Stimulated activated naive B cell treated with anti-CD40 and anti-IgM and Interleukin-4, amounts not matched to agents 10 μg/mL and 1 μg/mL and 100 μg/mL, for 72 hours (primary cell): ENCODE measurements at regions not wholly inside any gene's neighbourhood (a gene's known extent, or its start where the extent isn't known, plus 50 kb on each side); places are given as distances from the start of the nearest gene placed in this dataset.

ENCODE experiments used
- ATAC-seq, 2 donors: fragments of 150-1000 bp; cut with Tn5 transposase; replicated peaks; 2 replicates each; pipeline ENCODE4 v1.10.0; 2021; ENCODE audit warnings: moderate library complexity in 1 of 2
- DNase-seq: peaks from one replicate; pipeline ENCODE4 v3.0.0; 2021
- H3K27ac Mint-ChIP-seq: one replicate; pipeline ENCODE4 v1.8.0; 2022; ENCODE audit warnings: mild to moderate bottlenecking, mixed read lengths
- H3K27me3 Mint-ChIP-seq, 2 donors: one replicate each; pipeline ENCODE4 v1.8.0; 2022; ENCODE audit warnings: mixed read lengths in 2 of 2
- H3K36me3 Mint-ChIP-seq, 2 donors: one replicate each; pipeline ENCODE4 v1.8.0; 2022; ENCODE audit warnings: mixed read lengths in 2 of 2, mild to moderate bottlenecking in 1 of 2
- H3K4me1 Mint-ChIP-seq, 2 donors: one replicate each; pipeline ENCODE4 v1.8.0; 2022; ENCODE audit warnings: mixed read lengths in 2 of 2, mild to moderate bottlenecking in 1 of 2
- H3K4me3 Mint-ChIP-seq, 2 donors: one replicate each; pipeline ENCODE4 v1.8.0; 2022; ENCODE audit warnings: mild to moderate bottlenecking in 2 of 2, mixed read lengths in 2 of 2, moderate library complexity in 1 of 2
- H3K9me3 Mint-ChIP-seq, 2 donors: one replicate each; pipeline ENCODE4 v1.8.0; 2022; ENCODE audit warnings: mixed read lengths in 2 of 2, mild to moderate bottlenecking in 1 of 2

DNA sequence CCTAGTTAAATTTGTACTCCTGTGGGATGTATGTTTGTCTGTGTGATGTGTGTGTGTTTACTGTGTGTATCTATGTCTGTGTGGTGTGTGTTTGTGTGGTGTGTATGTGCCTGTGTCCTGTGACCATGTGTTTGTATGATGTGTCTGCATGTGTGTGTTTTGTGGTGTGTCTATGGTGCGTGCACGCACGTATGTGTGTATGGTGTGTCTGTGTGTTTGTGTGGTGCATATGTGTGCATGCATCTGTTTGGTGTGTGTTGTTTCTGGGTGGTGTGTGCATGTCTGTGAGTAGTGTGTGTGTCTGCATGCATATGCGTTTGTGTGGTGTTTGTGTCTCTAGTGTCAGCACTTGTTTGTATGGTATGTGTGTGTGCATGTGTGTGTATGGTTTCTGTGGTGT, 174.2 kb upstream of the RBFOX1 start:
- Mint-ChIP-seq H3K4me3 (no peak overlapping the region), H3K36me3 (no peaks in the 10 kb centered on the region), H3K27me3 (peaks cover 0 to 4% of the 10 kb centered on the region in 2 donors), H3K4me1 (no peaks in the 10 kb centered on the region), H3K27ac (no peak overlapping the region), H3K9me3 (peaks cover 5% of the 10 kb centered on the region in 2 donors)
- DNase-seq (no peak), ATAC-seq (no peak)

DNA sequence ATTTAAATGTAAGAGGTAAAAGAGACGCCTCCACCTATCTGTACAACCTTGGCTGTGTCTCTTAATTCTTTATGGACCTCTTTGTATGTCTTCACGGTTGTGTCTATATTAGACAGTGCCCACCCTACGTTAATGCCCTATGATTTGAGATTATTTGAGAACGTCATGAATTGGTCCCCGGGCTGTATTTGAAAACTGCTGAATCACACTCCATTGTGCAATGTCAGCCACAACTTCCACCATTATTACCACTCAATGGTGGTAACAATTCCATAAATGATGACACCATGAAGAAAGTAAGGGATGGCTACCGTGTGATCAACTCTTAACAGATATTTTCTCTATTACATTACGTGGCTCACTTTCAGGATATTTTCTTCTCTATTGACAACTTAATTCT, 182.4 kb upstream of the RBFOX1 start:
- Mint-ChIP-seq H3K4me3 (no peak overlapping the region), H3K4me1 (no peaks in the 10 kb centered on the region), H3K9me3 (peaks cover 0 to 5% of the 10 kb centered on the region in 2 donors), H3K27me3 (no peaks in the 10 kb centered on the region), H3K36me3 (no peaks in the 10 kb centered on the region), H3K27ac (no peak overlapping the region)
- no peak for DNase-seq
- no peak for ATAC-seq

DNA sequence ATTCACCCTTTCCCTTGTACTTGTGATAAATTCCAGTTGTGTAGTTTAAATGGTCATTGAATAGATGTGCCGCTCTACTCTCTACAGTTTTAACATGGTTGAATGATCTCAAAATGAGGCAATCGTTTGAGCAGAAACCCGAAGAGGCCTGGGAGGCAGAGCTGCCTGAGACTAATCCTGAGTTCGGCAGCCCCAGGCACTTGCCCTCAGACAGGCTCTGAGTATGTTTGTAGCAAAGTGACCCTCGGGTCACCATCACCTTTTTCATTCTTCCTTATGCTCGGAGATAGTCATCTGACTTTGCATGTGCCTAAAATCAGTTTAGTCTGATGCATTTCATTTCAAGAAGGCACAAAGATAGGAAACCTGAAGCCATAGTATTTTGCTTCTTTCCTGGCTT, 184.0 kb upstream of the RBFOX1 start:
- no peaks in the 10 kb centered on the region for H3K36me3 Mint-ChIP-seq

DNA sequence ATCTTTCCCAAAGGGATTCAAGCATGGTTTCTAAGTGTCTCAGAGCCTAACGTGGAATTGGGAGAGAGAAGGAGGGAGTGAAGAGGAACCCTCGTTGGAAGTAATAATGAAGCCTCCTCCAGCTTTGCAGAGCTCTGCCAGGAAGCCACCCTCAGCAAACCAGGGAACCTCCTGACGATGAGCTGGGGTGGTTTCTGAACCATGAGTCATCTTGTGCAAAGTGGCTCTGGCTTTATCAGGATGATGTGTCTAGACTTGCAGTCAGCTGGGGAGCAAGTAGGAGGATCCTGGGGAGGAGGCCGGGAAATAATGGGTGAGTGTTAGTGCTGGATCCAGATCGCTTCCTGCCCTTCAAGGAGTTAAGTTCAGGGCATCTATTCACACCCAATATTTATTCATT, 191.7 kb upstream of the RBFOX1 start:
- Mint-ChIP-seq H3K27me3 (no peaks in the 10 kb centered on the region), H3K4me3 (no peak overlapping the region), H3K36me3 (no peaks in the 10 kb centered on the region), H3K4me1 (no peaks in the 10 kb centered on the region), H3K27ac (no peak overlapping the region), H3K9me3 (peaks cover 0 to 3% of the 10 kb centered on the region in 2 donors)
- no peak for DNase-seq
- no peak for ATAC-seq

More for the DNA sequence above, 184.0 kb upstream of the RBFOX1 start:
- Mint-ChIP-seq H3K4me1 (no peaks in the 10 kb centered on the region), H3K9me3 (peaks cover 0 to 5% of the 10 kb centered on the region in 2 donors), H3K27ac (no peak overlapping the region), H3K27me3 (no peaks in the 10 kb centered on the region), H3K4me3 (no peak overlapping the region)
- ATAC-seq: no peak
- no peak for DNase-seq

DNA sequence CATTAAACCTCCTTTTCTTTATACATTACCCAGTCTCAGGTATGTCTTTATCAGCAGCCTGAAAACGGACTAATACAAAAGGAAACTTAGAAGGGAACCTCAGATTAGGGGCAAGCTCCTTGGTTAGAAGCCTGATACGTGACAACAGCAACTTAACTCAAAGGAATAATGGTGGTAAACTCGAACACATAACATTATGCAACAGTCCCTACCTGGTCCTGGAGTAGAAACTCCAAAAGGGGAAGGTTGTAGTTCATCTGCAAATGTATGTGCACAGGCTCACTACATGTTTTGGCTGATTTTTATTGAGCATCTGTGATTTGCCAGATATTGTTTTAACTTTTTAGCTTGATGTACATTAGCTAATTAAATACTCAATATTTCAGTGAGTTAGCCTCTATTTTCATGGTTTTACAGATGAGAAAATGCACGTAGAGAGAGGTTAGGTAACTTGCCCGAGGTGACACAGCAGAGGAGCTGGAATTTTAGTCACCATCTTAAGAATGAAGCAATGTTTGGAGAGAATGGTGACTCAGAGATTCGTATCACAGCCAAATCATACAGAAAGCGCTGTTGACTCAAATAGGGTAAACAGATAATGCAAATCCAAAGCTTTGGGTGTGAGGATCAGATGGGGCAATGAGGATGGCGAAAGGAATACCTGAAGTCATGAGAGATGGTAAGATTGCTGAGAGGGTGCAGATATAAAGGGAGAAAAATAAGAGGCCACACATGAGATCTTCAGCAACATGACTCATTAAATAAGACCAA, 194.9 kb upstream of the RBFOX1 start:
- no peaks in the 10 kb centered on the region for H3K4me1 Mint-ChIP-seq
- H3K27ac Mint-ChIP-seq: no peak overlapping the region
- no peaks in the 10 kb centered on the region for H3K36me3 Mint-ChIP-seq
- DNase-seq (no peak), ATAC-seq (no peak)
- peaks cover 0 to 3% of the 10 kb centered on the region in 2 donors for H3K9me3 Mint-ChIP-seq
- no peak overlapping the region for H3K4me3 Mint-ChIP-seq
- H3K27me3 Mint-ChIP-seq: no peaks in the 10 kb centered on the region

DNA sequence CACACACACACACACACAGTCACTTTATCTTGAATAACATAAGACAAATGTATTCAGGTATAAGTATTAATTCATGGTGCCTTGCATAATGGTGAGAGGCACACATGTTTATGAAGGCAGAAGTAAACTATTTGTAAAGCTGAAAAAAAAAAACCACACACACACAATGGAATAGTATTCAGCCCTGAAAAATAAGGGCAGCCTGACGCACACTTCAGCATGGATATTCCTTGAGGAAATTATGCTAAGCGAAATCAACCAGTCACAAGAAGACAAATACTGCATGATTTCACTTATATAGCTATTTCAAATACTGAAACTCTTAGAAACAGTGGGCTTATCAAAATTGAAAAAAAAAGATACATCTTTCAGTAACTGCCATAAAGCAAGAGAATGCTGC, 200.2 kb upstream of the RBFOX1 start:
- Mint-ChIP-seq H3K9me3 (peaks cover 0 to 4% of the 10 kb centered on the region in 2 donors), H3K27ac (no peak overlapping the region), H3K4me3 (no peak overlapping the region), H3K4me1 (no peaks in the 10 kb centered on the region), H3K27me3 (no peaks in the 10 kb centered on the region), H3K36me3 (no peaks in the 10 kb centered on the region)
- ATAC-seq (no peak), DNase-seq (no peak)

DNA sequence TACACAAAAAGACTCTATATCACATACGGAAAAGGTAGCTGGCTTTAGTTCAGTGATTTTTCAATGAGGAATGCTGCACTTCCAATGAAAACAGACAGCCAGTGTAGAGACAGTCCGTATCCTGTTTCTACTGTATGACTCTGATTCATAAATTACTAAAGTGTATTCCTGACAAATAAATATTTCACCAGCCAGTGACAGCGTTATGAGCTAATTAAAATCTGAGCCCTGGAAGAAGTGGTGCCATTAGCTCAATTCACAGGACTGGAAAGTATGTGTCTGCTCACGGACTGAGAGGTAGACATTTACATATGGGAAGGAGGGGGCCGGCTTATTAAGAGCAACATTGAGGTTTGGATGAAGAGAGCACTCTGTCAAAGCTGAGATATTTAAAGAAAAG, 207.9 kb upstream of the RBFOX1 start:
- no peaks in the 10 kb centered on the region for H3K4me1 Mint-ChIP-seq
- ATAC-seq (no peak), DNase-seq (no peak)
- H3K27ac Mint-ChIP-seq: no peak overlapping the region
- H3K4me3 Mint-ChIP-seq: no peak overlapping the region
- no peaks in the 10 kb centered on the region for H3K27me3 Mint-ChIP-seq
- H3K9me3 Mint-ChIP-seq: peaks cover 0 to 6% of the 10 kb centered on the region in 2 donors
- H3K36me3 Mint-ChIP-seq: no peaks in the 10 kb centered on the region

DNA sequence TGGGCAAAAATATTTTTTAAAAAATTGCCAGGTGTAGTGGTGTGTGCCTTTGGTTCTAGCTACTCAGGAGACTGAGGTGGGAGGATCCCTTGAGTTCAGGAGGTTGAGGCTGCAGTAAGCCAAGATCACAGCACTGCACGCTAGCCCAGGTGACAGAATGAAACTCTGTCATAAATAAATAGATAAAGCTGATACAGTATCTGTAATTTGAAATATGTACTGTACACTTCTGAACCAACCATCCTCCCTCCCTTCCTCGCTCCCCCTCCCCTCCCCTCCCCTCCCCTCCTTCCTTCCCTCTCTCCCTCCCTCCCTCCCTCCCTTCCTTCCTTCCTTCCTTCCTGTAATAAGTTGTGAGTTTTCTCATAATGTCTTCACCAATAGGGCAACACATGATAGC, 208.4 kb upstream of the RBFOX1 start:
- DNase-seq (no peak), ATAC-seq (no peak)

DNA sequence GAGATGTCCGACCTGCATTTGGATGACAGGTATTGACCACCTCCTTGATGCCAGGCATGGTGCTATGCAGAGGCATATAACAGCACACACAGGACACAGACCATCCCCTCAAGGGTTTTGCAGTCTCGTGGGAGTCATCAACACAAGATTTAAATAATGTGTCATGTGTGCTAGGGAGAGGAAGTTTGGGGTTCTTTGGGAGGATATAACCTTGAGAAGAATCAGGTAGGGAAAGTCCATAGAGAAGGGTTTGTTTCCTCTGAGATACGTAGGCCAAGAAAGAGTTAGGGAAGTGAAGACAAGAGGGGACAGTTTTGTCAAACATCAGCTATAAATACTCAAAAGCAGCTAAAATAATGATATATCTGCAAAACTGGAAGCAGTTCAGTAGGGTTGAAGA, 215.9 kb upstream of the RBFOX1 start:
- peaks cover 0 to 4% of the 10 kb centered on the region in 2 donors for H3K9me3 Mint-ChIP-seq
- ATAC-seq: peak; percentile 89 to 90
- H3K36me3 Mint-ChIP-seq: no peaks in the 10 kb centered on the region
- DNase-seq: no peak
- H3K27ac Mint-ChIP-seq: no peak overlapping the region
- no peak overlapping the region for H3K4me3 Mint-ChIP-seq
- peaks cover 5 to 6% of the 10 kb centered on the region in 2 donors for H3K4me1 Mint-ChIP-seq
- peaks cover 0 to 5% of the 10 kb centered on the region in 2 donors for H3K27me3 Mint-ChIP-seq

More for the DNA sequence above, 208.4 kb upstream of the RBFOX1 start:
- no peaks in the 10 kb centered on the region for H3K36me3 Mint-ChIP-seq
- H3K27ac Mint-ChIP-seq: no peak overlapping the region
- H3K4me1 Mint-ChIP-seq: no peaks in the 10 kb centered on the region
- H3K9me3 Mint-ChIP-seq: peaks cover 0 to 6% of the 10 kb centered on the region in 2 donors
- H3K4me3 Mint-ChIP-seq: no peak overlapping the region
- no peaks in the 10 kb centered on the region for H3K27me3 Mint-ChIP-seq

DNA sequence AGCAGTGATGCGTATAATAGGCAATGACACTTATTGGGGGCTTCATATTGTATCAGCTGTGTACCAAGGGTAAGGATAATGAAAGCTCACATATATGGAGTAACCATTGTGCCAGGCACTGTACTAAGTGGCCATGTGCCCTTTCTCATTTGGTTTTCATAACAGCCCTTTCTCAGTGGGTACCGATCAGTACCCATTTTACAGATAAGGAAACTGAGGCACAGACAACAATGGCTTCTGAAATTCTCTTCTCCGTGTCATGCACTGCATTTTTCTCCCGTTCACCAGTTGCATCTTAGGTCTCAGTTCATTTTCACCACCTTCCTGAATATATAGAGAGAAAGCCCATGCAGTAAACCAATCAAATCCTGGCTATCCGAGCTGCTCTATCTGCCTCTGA, 216.7 kb upstream of the RBFOX1 start:
- no peaks in the 10 kb centered on the region for H3K36me3 Mint-ChIP-seq
- no peak for ATAC-seq
- no peak for DNase-seq
- H3K4me1 Mint-ChIP-seq: peaks cover 5 to 6% of the 10 kb centered on the region in 2 donors
- peaks cover 0 to 4% of the 10 kb centered on the region in 2 donors for H3K9me3 Mint-ChIP-seq
- H3K27me3 Mint-ChIP-seq: peaks cover 0 to 5% of the 10 kb centered on the region in 2 donors
- H3K4me3 Mint-ChIP-seq: no peak overlapping the region
- no peak overlapping the region for H3K27ac Mint-ChIP-seq

DNA sequence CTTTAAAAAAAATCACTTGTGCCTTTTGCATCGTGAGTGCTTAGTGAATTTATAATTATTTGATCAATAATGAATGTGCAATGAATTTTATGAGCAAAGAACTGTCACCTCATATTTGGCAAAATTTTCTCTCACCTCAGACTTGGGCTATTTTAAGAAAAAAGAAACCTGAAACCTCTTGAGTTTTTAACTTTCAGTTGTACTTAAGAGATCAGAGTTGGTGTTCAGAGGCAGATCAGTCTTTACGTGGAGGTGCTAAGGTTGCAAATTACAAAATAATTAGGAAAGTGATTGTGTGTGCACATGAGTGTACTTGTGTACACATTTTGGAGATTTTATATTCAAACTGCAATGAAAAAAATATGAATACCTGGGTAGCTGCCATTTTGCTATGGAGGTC, 218.7 kb upstream of the RBFOX1 start:
- Mint-ChIP-seq H3K36me3 (no peaks in the 10 kb centered on the region), H3K27me3 (peaks cover 0 to 5% of the 10 kb centered on the region in 2 donors), H3K4me1 (peaks cover 5 to 6% of the 10 kb centered on the region in 2 donors), H3K27ac (no peak overlapping the region), H3K4me3 (no peak overlapping the region), H3K9me3 (peaks cover 0 to 4% of the 10 kb centered on the region in 2 donors)
- DNase-seq (no peak), ATAC-seq (no peak)

DNA sequence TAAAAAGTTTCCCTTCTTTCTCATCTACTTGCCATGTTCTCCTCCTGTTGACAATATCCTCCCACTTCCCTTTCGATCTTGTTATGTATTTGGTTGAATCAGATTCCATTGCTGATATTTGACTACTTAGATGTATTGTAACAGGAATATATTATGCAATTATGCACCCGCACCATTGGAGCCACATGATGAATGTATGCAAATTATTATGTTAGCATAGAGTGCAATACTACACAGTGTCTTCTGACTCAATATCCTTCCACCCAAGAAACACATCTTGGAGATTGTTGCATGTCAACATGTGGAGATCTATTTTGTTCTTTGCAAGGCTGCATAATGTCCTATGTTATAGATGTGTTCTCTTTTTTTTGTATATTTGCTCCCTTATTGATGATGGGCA, 219.2 kb upstream of the RBFOX1 start:
- DNase-seq (no peak), ATAC-seq (no peak)
- no peak overlapping the region for H3K27ac Mint-ChIP-seq
- no peaks in the 10 kb centered on the region for H3K36me3 Mint-ChIP-seq
- peaks cover 0 to 5% of the 10 kb centered on the region in 2 donors for H3K27me3 Mint-ChIP-seq
- no peak overlapping the region for H3K4me3 Mint-ChIP-seq
- H3K4me1 Mint-ChIP-seq: peaks cover 5 to 6% of the 10 kb centered on the region in 2 donors
- peaks cover 2 to 4% of the 10 kb centered on the region in 2 donors for H3K9me3 Mint-ChIP-seq

DNA sequence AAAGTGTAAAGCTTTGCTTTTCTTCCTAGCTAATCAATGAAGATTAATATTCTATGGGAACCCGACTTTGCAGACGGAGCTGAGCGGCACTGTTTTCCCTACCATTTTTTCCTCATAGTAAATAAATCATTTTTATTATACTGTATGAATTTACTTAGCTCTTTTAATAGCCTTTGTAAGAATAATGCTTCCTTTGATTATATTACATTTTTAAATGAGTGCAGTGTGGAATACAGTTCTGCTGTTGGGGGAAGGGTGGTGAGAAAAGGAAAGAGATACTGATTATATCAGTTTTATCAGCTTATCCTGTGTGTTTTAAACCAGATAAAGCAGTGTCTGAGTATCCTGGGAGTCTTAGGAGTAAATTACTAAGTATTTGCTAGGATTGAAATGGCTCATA, 221.4 kb upstream of the RBFOX1 start:
- ATAC-seq (no peak), DNase-seq (no peak)
- Mint-ChIP-seq H3K4me1 (no peaks in the 10 kb centered on the region), H3K27ac (no peak overlapping the region), H3K36me3 (no peaks in the 10 kb centered on the region), H3K4me3 (no peak overlapping the region), H3K9me3 (peaks cover 2 to 4% of the 10 kb centered on the region in 2 donors), H3K27me3 (no peaks in the 10 kb centered on the region)

DNA sequence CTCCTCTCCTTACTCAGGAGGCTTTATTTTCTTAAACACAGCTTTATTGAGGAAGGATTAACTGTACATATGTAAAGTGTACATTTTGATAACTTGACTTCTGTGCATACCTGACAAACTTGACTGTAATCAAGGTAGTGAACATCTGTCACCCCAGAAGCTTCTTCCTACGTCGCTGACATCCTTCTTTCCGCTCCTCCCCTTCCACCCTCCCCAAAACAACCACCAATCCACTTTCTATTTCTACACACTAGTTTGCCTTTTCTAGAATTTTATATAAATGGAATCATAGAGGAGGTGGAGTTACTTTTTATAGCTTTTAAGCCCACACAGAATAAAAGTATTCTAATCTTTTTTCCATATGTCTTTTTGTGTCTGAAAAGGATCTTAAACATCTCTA, 225.2 kb upstream of the RBFOX1 start:
- Mint-ChIP-seq H3K9me3 (peaks cover 0 to 2% of the 10 kb centered on the region in 2 donors), H3K4me1 (no peaks in the 10 kb centered on the region), H3K27me3 (no peaks in the 10 kb centered on the region), H3K27ac (no peak overlapping the region), H3K4me3 (no peak overlapping the region), H3K36me3 (no peaks in the 10 kb centered on the region)
- no peak for DNase-seq
- no peak for ATAC-seq

DNA sequence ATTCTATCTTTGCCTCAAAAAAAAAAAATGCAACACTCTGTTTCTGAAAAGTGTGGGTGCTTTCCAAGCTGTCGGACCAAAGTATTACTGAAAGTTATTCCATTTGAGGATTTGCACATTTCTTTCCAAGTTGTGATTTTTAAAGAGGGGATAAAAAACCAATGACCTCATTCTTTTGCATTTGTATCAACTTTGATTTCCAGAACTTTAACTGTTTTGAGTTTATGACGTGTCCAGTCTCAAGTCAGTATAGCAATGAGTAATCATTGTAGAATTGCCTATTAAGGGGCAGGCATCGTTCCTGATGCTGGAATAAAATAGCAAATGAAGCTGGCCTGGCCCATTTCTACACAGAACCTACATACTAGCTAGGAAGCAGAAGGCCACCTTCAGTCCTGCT, 229.6 kb upstream of the RBFOX1 start:
- Mint-ChIP-seq H3K4me1 (no peaks in the 10 kb centered on the region), H3K9me3 (no peaks in the 10 kb centered on the region), H3K27ac (no peak overlapping the region), H3K4me3 (no peak overlapping the region), H3K27me3 (no peaks in the 10 kb centered on the region), H3K36me3 (no peaks in the 10 kb centered on the region)
- ATAC-seq (no peak), DNase-seq (no peak)
